Right lobe of liver (tissue), 4 donors: ENCODE measurements at regions not wholly inside any gene's neighbourhood (a gene's known extent, or its start where the extent isn't known, plus 50 kb on each side); places are given as distances from the start of the nearest gene placed in this dataset.

Experiments used
- CTCF ChIP-seq, 4 donors: fragments of 200-600 bp in 3 of 4; fragments of 450-650 bp in 1 of 4; IDR thresholded peaks; one replicate each; pipeline versions ENCODE4 v1.5.1 to v1.8.0; 2016 to 2022; ENCODE audit warnings: antibody characterized with exemption in 4 of 4, mild to moderate bottlenecking in 2 of 4
- POLR2A ChIP-seq: fragments of 450-650 bp; IDR thresholded peaks from one replicate; pipeline ENCODE4 v1.6.1; 2017; ENCODE audit warnings: antibody characterized with exemption, mild to moderate bottlenecking
- donor health status: DM: no; HTN: no; CAD: no.
- donor health status: DM: no; HTN: no; CAD: no.
- donor health status: DM: no; HTN: yes; CAD: no.

- TF ChIP-seq CTCF (IDR thresholded peaks at IDR 0.05) = no peak
- TF ChIP-seq POLR2A = no peak
These were observed 227.5 kb downstream of the ADAMTS15 start for GRCh38 chr11:130675917-130676316.
